ENCODE measurements at regions not wholly inside any gene's neighbourhood (a gene's known extent, or its start where the extent isn't known, plus 50 kb on each side); places are given as distances from the start of the nearest gene placed in this dataset.

- BruUV-seq (replicated peaks), result no TSS peak
- ChIA-PET CTCF (no interaction called here), SMC1A (ENCODE audit: uncharacterized antibody, unreplicated experiment) (no interaction called here), RAD21 (ENCODE audit: unreplicated experiment) (no interaction called here), POLR2A (no interaction called here)
- 0% methylated on average over 2 of the region's 2 CpGs for WGBS (ENCODE audit: insufficient coverage, insufficient replicate concordance, low lambda C conversion rate, missing lambda C conversion rate)
- Histone ChIP-seq H3K79me2 (ENCODE audit: control insufficient read depth, insufficient read depth, low read length) (no peaks in the 10 kb centered on the region), H3K36me3 (ENCODE audit: control insufficient read depth in 2 of 2, insufficient read depth in 2 of 2, low read length in 1 of 2) (no peaks in the 10 kb centered on the region), H3K4me3 (no peak overlapping the region), H3K27me3 (replicated peaks in 1 of 2; ENCODE audit: control insufficient read depth in 2 of 2, insufficient read depth in 2 of 2, low read length in 1 of 2) (no peaks in the 10 kb centered on the region), H3K4me2 (ENCODE audit: control insufficient read depth, insufficient read depth) (no peak overlapping the region), H2AFZ (ENCODE audit: control insufficient read depth, low read depth, low read length) (no peak overlapping the region), H3K4me1 (ENCODE audit: control insufficient read depth, insufficient read depth, low read length) (no peaks in the 10 kb centered on the region), H4K20me1 (ENCODE audit: control insufficient read depth, insufficient read depth) (no peaks in the 10 kb centered on the region), H3K27ac (ENCODE audit: control insufficient read depth, insufficient read depth) (no peak overlapping the region), H3K9me3 (replicated peaks; ENCODE audit: control insufficient read depth, insufficient read depth, low read length) (no peaks in the 10 kb centered on the region), H3K9ac (ENCODE audit: control insufficient read depth, insufficient read depth, low read length) (no peak overlapping the region)
- DNase-seq (ENCODE audit: low read depth, low spot score) (no peak), FAIRE-seq (no peak), ATAC-seq (no peak)
- TF ChIP-seq NR2C2 (IDR thresholded peaks at IDR 0.05; ENCODE audit: borderline replicate concordance, control insufficient read depth, insufficient read length, low read depth), result no peak
- no peak for TF ChIP-seq ZBED1 (IDR thresholded peaks at IDR 0.05; ENCODE audit: borderline replicate concordance)
- TF ChIP-seq ESRRA (IDR thresholded peaks at IDR 0.05; ENCODE audit: low read length), result no peak
- TF ChIP-seq PRDM15 (CRISPR knock-in tag; IDR thresholded peaks at IDR 0.05), result no peak
- TF ChIP-seq MAX (IDR thresholded peaks at IDR 0.05; ENCODE audit: low read depth, low read length), result no peak
- no peak for TF ChIP-seq FOXK2 (IDR thresholded peaks at IDR 0.05)
- TF ChIP-seq RUNX3 (IDR thresholded peaks at IDR 0.05; ENCODE audit: low read length), result no peak
- no peak for TF ChIP-seq KLF5 (IDR thresholded peaks at IDR 0.05; ENCODE audit: partially characterized antibody)
- TF ChIP-seq HCFC1 (IDR thresholded peaks at IDR 0.05; ENCODE audit: low read length), result no peak
- TF ChIP-seq MYC (IDR thresholded peaks at IDR 0.05; ENCODE audit: insufficient read depth, insufficient read length, insufficient replicate concordance, low read length, severe bottlenecking), result no peak
- TF ChIP-seq TCF7 (IDR thresholded peaks at IDR 0.05; ENCODE audit: borderline replicate concordance), result no peak
- intact Hi-C loops (cut with micrococcal nuclease; ENCODE audit: unreplicated experiment), result no loop called here
- in situ Hi-C loops (cut with MboI), result no loop called here
Observed at GRCh38 chr6:146909376-146909775, 294.8 kb upstream of the STXBP5 start.

Data from GM12878 (cell line).